ENCODE measurements at regions not wholly inside any gene's neighbourhood (a gene's known extent, or its start where the extent isn't known, plus 50 kb on each side); places are given as distances from the start of the nearest gene placed in this dataset.

GRCh38 chr11:133787379-133788141, 57.8 kb downstream of the SPATA19 start:
- no peak for TF ChIP-seq ZFX (IDR thresholded peaks at IDR 0.05; ENCODE audit: borderline replicate concordance)
- no peak for TF ChIP-seq CTCF (IDR thresholded peaks at IDR 0.05)
- no peak overlapping the region for H3K27ac ChIP-seq

- no peak for TF ChIP-seq CTCF (IDR thresholded peaks at IDR 0.05)
- no peak for TF ChIP-seq ZFX (IDR thresholded peaks at IDR 0.05; ENCODE audit: borderline replicate concordance)
- H3K27ac ChIP-seq = no peak overlapping the region
These were observed 59.4 kb downstream of the SPATA19 start for GRCh38 chr11:133785795-133786340.

GRCh38 chr11:133784359-133784758, 61.0 kb downstream of the SPATA19 start:
- TF ChIP-seq ZFX (IDR thresholded peaks at IDR 0.05; ENCODE audit: borderline replicate concordance) = no peak
- TF ChIP-seq CTCF (IDR thresholded peaks at IDR 0.05) = no peak
- H3K27ac ChIP-seq = no peak overlapping the region

- H3K27ac ChIP-seq = no peak overlapping the region
- TF ChIP-seq ZFX (IDR thresholded peaks at IDR 0.05; ENCODE audit: borderline replicate concordance) (no peak), CTCF (IDR thresholded peaks at IDR 0.05) (no peak)
These were observed 63.1 kb downstream of the SPATA19 start for GRCh38 chr11:133782116-133782725.

- no peak for TF ChIP-seq ZFX (IDR thresholded peaks at IDR 0.05; ENCODE audit: borderline replicate concordance)
- no peak for TF ChIP-seq CTCF (IDR thresholded peaks at IDR 0.05)
- no peak overlapping the region for H3K27ac ChIP-seq
These were observed 67.2 kb downstream of the SPATA19 start for GRCh38 chr11:133778161-133778560.

GRCh38 chr11:133776671-133777367, 68.5 kb downstream of the SPATA19 start:
- no peak overlapping the region for H3K27ac ChIP-seq
- TF ChIP-seq ZFX (IDR thresholded peaks at IDR 0.05; ENCODE audit: borderline replicate concordance) = no peak
- TF ChIP-seq CTCF (IDR thresholded peaks at IDR 0.05) = no peak
